GM12873 (cell line): ENCODE measurements at regions not wholly inside any gene's neighbourhood (a gene's known extent, or its start where the extent isn't known, plus 50 kb on each side); places are given as distances from the start of the nearest gene placed in this dataset.

Experiments used
- TF ChIP-seq, protein P1 (sequence below): IDR thresholded peaks from 2 replicates; pipeline ENCODE4 v1.5.1; 2012; ENCODE audit warnings: low read depth, mild to moderate bottlenecking, moderate library complexity, low read length, control low read depth; ENCODE audit not compliant: insufficient read depth; ENCODE audit errors: missing control alignments

DNA sequence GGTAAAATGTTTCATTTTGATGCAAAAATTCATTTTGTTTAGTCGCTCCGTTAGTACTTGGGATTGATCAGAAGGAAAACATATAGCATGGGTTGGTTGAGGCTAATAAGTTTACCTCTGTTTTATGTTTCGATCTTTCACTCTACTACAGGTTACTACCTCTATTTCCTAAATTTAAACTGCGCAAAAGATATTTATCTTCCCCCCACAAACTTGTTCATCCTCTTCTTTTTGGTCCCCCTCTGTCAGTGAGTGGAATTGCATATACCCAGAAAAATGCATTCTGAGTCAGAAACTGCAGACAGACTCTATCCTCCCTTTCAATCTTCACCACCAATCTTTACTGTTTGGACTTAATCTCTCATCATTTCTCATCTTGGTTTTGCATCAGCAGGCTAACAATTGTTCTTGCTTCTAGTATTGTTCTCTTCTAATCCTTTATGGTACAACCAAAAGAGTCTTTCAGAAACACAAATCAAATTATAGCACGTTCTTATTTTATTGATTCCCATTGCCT, 316.0 kb upstream of the ADGRL4 start:
- TF ChIP-seq, protein P1, sequence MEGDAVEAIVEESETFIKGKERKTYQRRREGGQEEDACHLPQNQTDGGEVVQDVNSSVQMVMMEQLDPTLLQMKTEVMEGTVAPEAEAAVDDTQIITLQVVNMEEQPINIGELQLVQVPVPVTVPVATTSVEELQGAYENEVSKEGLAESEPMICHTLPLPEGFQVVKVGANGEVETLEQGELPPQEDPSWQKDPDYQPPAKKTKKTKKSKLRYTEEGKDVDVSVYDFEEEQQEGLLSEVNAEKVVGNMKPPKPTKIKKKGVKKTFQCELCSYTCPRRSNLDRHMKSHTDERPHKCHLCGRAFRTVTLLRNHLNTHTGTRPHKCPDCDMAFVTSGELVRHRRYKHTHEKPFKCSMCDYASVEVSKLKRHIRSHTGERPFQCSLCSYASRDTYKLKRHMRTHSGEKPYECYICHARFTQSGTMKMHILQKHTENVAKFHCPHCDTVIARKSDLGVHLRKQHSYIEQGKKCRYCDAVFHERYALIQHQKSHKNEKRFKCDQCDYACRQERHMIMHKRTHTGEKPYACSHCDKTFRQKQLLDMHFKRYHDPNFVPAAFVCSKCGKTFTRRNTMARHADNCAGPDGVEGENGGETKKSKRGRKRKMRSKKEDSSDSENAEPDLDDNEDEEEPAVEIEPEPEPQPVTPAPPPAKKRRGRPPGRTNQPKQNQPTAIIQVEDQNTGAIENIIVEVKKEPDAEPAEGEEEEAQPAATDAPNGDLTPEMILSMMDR = no peak

DNA sequence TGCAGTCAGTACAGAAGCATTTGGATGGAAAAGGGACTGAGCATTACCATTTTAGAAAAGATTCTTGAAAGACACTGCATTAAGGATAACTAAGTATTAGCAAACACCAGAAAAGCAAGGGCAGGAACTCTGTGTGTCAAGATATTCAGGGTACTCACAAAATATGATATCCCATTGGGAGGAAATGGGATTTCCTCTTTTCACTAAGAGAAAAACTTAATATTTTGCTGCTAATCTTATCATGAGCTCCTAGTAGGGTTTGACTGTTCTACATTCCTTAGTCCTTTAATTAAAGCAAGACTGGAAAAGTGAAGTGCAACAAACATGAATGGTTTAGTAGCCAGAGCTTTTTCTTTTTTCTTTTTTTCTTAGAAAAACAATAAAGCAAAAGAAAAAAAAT, 305.9 kb upstream of the ADGRL4 start:
- TF ChIP-seq, protein P1 = no peak

DNA sequence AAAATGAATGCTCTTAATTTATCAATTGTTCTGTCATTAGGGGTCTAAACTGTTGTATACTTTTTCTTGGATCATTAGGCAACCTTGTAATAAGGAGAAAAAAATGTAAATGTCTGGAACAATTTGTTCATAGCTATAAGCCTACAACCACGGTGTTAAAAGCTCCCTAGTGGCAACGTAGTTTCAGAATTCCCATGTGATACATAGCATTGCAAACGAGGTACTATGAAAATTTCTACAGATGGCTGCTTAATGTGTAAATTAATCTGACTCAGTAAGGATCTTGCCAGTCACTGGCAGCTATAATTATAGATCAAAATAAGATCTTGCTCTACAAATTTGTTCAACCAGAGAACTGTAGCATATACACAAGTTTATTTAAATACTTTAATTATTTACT, 304.1 kb upstream of the ADGRL4 start:
- TF ChIP-seq, protein P1 = no peak

DNA sequence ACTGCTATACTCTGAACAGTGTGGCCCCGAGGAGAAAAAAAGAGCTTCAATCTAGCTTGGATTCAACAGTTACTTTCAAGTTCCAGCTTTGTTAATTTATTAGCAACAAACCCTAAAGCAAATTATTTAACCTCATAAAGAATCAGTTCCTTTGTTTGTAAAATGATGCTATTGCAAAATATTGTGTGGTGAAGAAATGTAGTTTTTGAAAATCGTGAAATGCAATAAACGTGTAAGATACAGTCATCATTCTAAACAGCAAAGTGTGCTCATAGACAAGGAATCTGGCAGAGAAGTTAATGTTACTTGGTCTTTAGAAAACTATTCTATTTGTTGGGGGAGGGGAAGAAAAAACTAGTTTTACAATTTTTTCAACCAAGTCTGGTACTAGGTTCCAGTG, 297.6 kb upstream of the ADGRL4 start:
- TF ChIP-seq, protein P1 = no peak

DNA sequence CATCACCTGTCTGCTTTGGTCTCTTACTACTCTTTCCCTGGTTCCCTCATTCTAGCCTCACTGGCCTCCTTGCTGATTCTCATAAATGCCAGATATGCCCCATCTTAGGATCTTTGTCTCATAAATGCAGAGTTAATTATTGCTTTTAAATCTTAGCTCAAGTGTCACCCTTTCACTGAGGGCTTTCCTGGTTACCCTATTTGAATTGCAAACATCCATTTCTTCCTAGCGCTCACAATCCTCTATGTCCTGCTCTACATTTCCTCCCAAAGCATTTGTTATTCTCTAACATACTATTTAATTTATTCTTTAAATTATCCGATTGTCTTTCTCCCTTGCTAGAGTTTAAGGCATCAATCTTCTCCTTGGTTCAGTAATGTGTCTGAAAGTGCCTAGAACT, 296.5 kb upstream of the ADGRL4 start:
- TF ChIP-seq, protein P1 = no peak

DNA sequence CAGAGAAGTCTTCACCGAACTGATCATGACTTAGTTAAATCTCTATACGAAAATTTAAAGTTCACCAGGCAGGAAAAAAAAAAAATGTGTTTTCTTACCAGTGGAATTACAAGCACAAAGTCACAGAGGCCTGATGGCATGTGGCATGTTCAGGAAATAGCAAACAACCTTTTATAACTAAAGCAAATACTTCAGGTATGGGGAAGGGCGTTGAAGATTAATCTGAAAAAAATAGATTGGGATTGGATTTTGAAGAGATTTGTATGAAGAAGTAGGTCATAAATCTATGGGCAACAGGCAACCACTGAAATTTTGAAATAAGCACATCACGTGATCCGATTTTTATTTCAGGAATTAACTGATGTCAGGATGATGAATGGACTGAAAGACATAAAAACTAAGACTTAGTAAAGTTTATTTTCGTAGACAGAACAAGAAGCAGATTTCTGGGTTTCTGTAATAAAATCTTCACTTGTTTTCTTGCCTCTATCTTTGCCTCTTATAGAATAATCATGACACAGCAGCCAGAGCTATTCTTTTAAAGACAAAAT, 295.9 kb upstream of the ADGRL4 start:
- TF ChIP-seq, protein P1 = no peak

DNA sequence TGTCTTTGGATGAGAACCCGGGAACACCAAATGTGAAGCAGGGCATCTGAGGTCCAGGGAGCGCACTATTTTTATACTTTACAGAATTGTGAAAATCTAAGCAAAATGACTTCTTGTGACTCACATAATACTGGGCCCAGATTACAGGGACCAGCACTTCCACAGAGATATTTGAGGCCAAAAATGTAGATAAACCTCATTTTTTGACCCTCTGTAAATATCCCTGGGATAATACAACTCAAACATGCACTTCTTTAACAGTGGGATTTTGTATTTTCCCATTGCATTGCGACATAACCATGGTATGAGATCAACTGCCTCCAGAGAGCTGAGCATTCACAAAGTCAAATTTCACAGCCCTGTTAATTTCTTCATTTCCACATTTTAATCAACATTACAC, 289.4 kb upstream of the ADGRL4 start:
- TF ChIP-seq, protein P1 = no peak
